ENCODE measurements at regions not wholly inside any gene's neighbourhood (a gene's known extent, or its start where the extent isn't known, plus 50 kb on each side); places are given as distances from the start of the nearest gene placed in this dataset.

- TF ChIP-seq CTCF (IDR thresholded peaks at IDR 0.05; ENCODE audit: low read length) = no peak
- TF ChIP-seq EZH2phosphoT487 (IDR thresholded peaks at IDR 0.05; ENCODE audit: low read length) = no peak
Measured at GRCh38 chrX:42967681-42968300, 189.8 kb upstream of the PPP1R2C start.
